ENCODE measurements at regions not wholly inside any gene's neighbourhood (a gene's known extent, or its start where the extent isn't known, plus 50 kb on each side); places are given as distances from the start of the nearest gene placed in this dataset.
A peak's percentile ranks its signal among the peaks of the same experiment; 100 is the strongest.
"Not testable (repeated sequence)": the region's sequence is repeated elsewhere in the genome, so short reads cannot be mapped to it uniquely, and the experiment has no call there.

DNA sequence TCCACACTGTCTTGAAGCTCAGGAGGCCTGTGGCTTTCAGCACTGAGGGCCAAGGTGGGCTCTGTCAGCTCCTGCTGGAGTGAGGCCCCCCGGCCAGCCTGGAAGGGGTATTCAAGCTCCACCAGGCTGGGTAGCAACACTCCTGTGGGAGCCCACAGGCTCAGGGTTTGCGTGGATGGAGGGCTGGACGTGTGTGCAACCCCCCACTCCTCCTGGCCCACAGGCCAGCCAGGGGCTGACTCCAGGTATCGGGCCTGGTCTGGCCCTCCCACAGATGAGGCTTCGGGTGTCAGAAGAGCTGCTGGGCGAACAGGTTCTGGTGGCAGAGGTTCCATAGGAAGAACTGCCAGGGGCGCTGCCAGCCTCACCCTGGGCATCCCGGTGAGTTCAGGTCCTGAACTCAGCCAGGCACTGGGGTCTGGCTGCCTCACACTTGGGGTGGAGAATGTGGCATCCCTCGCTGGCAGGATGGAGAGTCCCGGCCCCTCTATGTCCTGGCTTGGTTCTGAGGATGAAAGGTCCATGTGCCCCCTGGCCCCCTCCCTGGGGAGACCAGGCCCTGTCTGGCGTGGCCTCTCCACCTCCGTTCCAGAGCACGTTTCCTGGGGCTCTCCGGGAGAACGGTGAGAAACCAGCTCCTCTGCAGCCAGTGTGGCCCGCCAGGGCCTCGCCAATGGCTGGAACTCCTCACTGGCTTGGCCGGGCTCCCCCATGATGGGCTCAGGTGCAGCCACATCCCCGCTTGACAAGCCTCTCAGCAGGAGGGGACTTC lies 64.6 kb upstream of the TARDBP start:
- TF ChIP-seq, protein P1, sequence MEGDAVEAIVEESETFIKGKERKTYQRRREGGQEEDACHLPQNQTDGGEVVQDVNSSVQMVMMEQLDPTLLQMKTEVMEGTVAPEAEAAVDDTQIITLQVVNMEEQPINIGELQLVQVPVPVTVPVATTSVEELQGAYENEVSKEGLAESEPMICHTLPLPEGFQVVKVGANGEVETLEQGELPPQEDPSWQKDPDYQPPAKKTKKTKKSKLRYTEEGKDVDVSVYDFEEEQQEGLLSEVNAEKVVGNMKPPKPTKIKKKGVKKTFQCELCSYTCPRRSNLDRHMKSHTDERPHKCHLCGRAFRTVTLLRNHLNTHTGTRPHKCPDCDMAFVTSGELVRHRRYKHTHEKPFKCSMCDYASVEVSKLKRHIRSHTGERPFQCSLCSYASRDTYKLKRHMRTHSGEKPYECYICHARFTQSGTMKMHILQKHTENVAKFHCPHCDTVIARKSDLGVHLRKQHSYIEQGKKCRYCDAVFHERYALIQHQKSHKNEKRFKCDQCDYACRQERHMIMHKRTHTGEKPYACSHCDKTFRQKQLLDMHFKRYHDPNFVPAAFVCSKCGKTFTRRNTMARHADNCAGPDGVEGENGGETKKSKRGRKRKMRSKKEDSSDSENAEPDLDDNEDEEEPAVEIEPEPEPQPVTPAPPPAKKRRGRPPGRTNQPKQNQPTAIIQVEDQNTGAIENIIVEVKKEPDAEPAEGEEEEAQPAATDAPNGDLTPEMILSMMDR (IDR thresholded peaks at IDR 0.05): no peak
- intact Hi-C loops (cut with DNase I, micrococcal nuclease): no loop called here
- Histone ChIP-seq H3K9me3 (no peaks in the 10 kb centered on the region), H3K4me1 (ENCODE audit: low read depth) (peaks cover 18% of the 10 kb centered on the region), H3K4me3 (no peak overlapping the region), H3K36me3 (ENCODE audit: low read depth) (no peaks in the 10 kb centered on the region)
- DNase-seq (peak in 1 of 3 donors; percentile 23), ATAC-seq (no peak)

DNA sequence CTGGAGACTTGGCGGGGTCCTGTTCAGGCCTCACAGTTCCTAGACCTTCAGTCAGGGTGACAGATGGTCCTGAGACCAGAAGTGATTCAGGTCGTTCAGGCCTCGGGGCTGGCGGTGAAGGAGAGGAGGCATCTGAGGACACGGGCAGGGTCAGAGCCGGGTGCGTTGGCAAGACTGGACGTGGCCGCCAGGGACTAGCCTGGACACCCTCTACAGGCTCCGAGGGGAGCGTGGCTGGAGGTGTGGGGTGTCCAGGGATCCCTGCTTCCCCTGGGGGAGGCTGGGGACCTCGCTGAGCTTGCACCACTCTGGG lies 64.0 kb upstream of the TARDBP start:
- no peak for ATAC-seq
- no peak for DNase-seq
- intact Hi-C loops (cut with DNase I, micrococcal nuclease): no loop called here

DNA sequence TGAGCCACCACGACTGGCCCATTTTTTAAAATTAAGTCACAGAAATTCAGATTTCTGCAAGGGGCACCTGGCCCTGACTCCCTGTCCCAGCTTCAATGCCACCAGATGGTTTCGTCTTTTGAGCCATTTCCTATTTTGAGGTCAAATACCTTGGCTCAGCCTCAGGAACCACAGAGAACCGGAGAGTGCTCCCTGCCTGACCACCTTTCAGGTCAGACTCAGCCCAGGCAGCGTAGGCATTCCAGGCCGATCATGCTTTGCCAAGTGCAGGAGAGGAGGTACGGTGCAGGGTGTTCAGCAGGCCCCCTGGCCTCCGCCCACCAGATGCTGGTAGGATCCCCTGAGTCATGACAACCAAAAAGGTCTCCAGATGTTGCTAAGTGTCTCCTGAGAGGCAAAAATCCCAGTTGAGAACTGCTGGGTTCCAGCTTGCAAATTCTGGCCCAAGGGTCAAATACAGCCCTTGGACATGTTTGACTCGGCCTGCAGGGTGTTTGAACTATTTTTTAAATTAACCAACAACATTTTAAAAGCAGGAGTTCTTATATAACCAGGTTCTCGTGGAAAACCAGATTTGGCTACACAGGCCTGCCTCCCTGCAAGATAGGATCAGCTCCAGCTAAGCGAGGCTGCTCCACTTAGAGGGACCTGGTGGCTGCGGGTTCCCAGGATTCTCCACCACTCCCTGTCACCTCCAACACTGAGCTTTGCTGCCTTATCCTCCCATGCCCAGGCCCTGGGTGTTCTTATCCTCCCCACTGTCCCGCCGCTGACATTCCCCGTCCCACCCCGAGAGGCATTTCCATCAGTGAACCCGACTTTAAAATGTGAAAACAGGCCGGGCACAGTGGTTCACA lies 61.9 kb upstream of the TARDBP start:
- ATAC-seq (no peak), DNase-seq (no peak)
- Histone ChIP-seq H3K36me3 (ENCODE audit: low read depth) (no peaks in the 10 kb centered on the region), H3K9me3 (peaks cover 3% of the 10 kb centered on the region), H3K4me1 (ENCODE audit: low read depth) (no peaks in the 10 kb centered on the region), H3K4me3 (no peak overlapping the region)
- intact Hi-C loops (cut with DNase I, micrococcal nuclease): no loop called here
- TF ChIP-seq, protein P1 (IDR thresholded peaks at IDR 0.05): no peak

More for the DNA sequence above, 64.0 kb upstream of the TARDBP start:
- TF ChIP-seq, protein P1 (IDR thresholded peaks at IDR 0.05): no peak
- Histone ChIP-seq H3K36me3 (ENCODE audit: low read depth) (no peaks in the 10 kb centered on the region), H3K4me3 (no peak overlapping the region), H3K9me3 (no peaks in the 10 kb centered on the region), H3K4me1 (ENCODE audit: low read depth) (peaks cover 13% of the 10 kb centered on the region)

DNA sequence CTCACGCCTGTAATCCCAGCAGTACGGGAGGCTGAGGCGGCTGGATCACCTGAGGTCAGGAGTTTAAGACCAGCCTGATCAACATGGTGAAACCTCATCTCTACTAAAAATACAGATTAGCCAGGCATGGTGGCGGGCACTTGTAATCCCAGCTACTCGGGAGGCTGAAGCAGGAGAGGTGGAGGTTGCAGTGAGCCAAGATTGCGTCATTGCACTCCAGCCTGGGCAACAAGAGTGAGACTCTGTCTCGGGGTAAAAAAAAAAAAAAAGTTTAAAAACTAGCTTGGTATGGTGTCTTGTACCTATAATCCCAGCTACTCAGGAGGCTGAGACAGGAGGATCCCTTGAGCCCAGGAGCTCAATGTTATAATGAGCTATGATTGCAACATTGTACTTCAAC lies 61.2 kb upstream of the TARDBP start:
- ATAC-seq; H3K36me3 ChIP-seq (ENCODE audit: low read depth); intact Hi-C loops (cut with DNase I, micrococcal nuclease); H3K4me1 ChIP-seq (ENCODE audit: low read depth); H3K9me3 ChIP-seq; DNase-seq; H3K4me3 ChIP-seq: not testable (repeated sequence)

DNA sequence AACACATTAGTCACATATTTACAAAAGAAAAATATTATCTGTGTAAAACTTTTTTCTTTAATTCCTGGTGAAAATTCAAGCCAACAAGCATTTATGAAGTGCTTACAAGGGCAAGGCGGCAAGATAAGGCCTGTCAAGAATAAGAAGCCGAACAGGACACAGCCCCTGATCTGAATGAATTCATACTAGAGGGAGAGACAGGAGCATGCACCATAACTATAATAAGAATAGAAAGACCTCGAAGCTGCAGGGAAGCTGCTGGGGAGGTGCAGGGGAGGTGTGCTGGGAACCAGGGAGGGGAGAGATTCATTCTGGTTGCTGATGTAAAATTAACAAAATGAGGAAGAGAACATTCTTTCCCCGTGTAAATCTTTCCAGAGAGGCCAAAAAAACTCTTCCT lies 60.5 kb upstream of the TARDBP start:
- H3K4me1 ChIP-seq (ENCODE audit: low read depth): no peaks in the 10 kb centered on the region
- no peak overlapping the region for H3K4me3 ChIP-seq
- ATAC-seq (no peak), DNase-seq (no peak)
- intact Hi-C loops (cut with DNase I, micrococcal nuclease): no loop called here
- H3K9me3 ChIP-seq: peaks cover 3% of the 10 kb centered on the region
- H3K36me3 ChIP-seq (ENCODE audit: low read depth): no peaks in the 10 kb centered on the region
- TF ChIP-seq, protein P1 (IDR thresholded peaks at IDR 0.05): no peak

DNA sequence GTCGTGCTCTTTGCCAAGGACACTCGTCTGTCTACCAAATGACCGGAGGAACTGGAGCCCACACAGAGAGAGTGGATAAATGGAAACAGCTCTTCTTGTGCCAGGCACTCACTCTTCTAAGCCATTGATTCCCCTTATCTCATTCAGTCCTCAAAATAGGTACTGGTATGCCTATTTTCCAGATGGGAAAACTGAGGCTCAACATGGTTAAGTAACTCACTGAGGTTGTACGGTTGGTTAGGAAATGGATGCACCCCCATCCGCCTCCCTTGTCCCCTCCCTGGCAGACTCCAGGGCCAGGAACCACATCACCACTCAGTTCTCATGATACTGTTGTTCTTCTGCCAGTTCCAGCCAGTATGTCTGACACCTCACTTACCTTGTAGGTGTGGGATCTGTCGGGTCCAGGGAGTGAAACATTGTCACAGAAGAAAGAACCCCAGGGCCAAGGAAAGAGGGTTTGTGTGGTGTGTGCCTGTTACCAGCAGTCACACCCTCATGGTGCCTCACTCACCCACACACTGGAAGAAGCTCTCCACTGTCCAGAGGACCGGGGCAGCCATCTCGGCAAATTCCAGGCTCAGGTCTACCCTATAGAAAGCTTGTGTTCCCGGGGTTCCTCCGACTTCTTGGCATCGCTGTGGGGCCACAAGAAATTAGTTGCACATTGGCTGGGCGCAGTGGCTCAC lies 58.8 kb upstream of the TARDBP start:
- H3K4me1 ChIP-seq (ENCODE audit: low read depth): no peaks in the 10 kb centered on the region
- ATAC-seq: no peak
- H3K36me3 ChIP-seq (ENCODE audit: low read depth): no peaks in the 10 kb centered on the region
- intact Hi-C loops (cut with DNase I, micrococcal nuclease): no loop called here
- H3K9me3 ChIP-seq: peaks cover 3% of the 10 kb centered on the region
- no peak overlapping the region for H3K4me3 ChIP-seq
- DNase-seq: no peak
- TF ChIP-seq, protein P1 (IDR thresholded peaks at IDR 0.05): no peak

Data from mucosa of descending colon (tissue), 3 donors.